ENCODE measurements at regions not wholly inside any gene's neighbourhood (a gene's known extent, or its start where the extent isn't known, plus 50 kb on each side); places are given as distances from the start of the nearest gene placed in this dataset.

DNA sequence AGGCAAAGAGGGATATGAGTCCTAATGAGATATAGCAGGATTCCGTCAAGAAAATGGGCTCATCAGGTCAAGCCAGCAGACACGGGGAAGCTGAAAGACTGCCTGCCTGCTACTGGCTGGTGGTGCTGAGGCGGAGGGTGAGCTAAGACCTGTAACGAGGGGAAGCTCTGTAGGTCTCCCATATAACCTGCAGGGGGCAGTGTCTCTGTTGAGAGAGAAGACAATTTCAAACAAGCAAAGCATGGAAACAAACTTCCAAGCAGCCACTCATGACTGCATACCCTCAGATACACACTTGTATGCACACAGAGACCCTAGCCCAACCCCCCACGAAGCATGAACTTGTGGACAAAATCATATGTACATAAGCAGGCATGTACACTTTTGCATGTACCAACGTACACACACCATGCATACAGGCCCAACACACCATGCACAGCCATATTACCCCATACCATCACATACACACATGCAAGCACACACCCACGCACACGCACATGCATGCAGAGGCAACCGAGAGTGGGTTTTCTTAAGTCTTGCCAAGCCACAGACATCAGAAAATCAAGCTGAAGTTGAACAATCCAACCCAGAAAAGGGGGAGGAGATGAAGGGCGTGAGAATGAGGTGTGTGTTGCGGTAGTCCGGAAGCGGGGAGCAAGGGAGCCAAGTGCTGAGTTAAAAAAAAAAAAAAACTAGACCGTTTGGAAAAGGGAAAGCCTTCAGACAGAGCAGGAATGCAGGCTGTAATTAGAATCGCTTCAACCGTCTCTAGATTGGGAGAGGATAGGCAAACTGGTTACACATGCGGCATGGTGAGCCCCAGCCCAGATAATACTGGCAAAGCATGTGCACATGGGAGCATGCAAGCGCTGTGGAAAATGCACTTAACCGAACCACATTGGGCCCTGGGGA, 71.0 kb downstream of the PJA1 start:
- Histone ChIP-seq H3K27ac (no peak overlapping the region), H3K4me1 (no peaks in the 10 kb centered on the region), H3K9me3 (no peaks in the 10 kb centered on the region), H3K27me3 (no peaks in the 10 kb centered on the region), H3K36me3 (no peaks in the 10 kb centered on the region), H3K4me3 (no peak overlapping the region)
- TF ChIP-seq, protein P1, sequence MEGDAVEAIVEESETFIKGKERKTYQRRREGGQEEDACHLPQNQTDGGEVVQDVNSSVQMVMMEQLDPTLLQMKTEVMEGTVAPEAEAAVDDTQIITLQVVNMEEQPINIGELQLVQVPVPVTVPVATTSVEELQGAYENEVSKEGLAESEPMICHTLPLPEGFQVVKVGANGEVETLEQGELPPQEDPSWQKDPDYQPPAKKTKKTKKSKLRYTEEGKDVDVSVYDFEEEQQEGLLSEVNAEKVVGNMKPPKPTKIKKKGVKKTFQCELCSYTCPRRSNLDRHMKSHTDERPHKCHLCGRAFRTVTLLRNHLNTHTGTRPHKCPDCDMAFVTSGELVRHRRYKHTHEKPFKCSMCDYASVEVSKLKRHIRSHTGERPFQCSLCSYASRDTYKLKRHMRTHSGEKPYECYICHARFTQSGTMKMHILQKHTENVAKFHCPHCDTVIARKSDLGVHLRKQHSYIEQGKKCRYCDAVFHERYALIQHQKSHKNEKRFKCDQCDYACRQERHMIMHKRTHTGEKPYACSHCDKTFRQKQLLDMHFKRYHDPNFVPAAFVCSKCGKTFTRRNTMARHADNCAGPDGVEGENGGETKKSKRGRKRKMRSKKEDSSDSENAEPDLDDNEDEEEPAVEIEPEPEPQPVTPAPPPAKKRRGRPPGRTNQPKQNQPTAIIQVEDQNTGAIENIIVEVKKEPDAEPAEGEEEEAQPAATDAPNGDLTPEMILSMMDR (IDR thresholded peaks at IDR 0.05), result peak in 2 of 4 experiments; percentile 40 to 49
- TF ChIP-seq EP300 (IDR thresholded peaks at IDR 0.05), result no peak
- intact Hi-C loops (cut with DNase I), result loop anchor here (2.0 kb wide), 2 partner anchors 127 to 193 kb away; no protein-coding TSS in a partner anchor
- 75 to 77% methylated on average over 19 of the region's 19 CpGs for WGBS, 2 donors
- DNase-seq, result peak; percentile 74

DNA sequence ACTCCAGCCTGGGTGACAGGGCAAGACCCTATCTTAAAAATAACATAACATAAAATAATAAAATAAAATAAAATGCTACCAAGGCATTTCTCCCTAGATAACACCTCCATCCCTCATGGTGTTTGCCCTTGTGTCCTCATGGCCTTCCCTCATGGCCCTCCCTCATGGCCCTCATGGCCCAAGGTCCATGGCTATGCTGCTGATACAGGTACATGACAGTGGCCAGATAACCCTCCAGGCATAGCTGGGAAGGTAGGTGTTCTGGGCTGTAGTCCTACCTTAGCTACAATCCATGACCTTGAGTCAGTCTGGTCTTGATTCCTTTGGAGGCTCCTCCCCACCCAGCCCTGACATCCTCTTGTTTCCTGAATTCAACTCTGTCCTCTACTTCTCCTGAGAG, 75.2 kb downstream of the PJA1 start:
- H3K36me3 ChIP-seq, result no peaks in the 10 kb centered on the region
- intact Hi-C loops (cut with DNase I), result no loop called here
- no peak overlapping the region for H3K4me3 ChIP-seq
- DNase-seq, result no peak
- H3K27ac ChIP-seq, result no peak overlapping the region
- no peaks in the 10 kb centered on the region for H3K9me3 ChIP-seq
- H3K4me1 ChIP-seq, result no peaks in the 10 kb centered on the region
- no peaks in the 10 kb centered on the region for H3K27me3 ChIP-seq
- no peak for TF ChIP-seq EP300 (IDR thresholded peaks at IDR 0.05)
- TF ChIP-seq POLR2A (IDR thresholded peaks at IDR 0.05), result no peak
- TF ChIP-seq POLR2AphosphoS5 (IDR thresholded peaks at IDR 0.05), result no peak
- TF ChIP-seq, protein P1 (IDR thresholded peaks at IDR 0.05), result no peak

DNA sequence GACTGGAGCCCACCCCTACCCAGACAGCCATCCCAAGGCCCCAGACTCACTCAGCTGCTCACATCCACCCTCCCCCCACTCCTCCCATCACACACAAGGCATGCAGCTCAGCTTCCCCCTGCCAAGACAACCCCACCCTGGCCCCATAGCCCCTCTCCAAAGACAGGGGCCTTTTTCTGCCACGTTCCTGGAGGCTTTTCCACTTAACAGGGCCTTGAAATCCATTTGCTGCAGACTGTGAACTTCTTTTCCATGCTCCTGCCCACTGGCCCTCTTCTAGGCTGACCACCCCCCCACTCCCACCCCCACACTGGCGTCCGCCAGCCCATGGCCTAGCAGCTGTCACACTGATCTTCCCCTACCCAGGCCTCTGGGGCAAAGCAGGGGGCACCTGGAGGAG, 76.0 kb downstream of the PJA1 start:
- intact Hi-C loops (cut with DNase I), result no loop called here
- WGBS, 2 donors, result 80 to 84% methylated on average over 3 of the region's 3 CpGs
- no peak overlapping the region for H3K27ac ChIP-seq
- no peaks in the 10 kb centered on the region for H3K9me3 ChIP-seq
- no peaks in the 10 kb centered on the region for H3K4me1 ChIP-seq
- no peak for DNase-seq
- no peak overlapping the region for H3K4me3 ChIP-seq
- no peaks in the 10 kb centered on the region for H3K36me3 ChIP-seq
- TF ChIP-seq EP300 (IDR thresholded peaks at IDR 0.05) (no peak), POLR2A (IDR thresholded peaks at IDR 0.05) (no peak)
- no peaks in the 10 kb centered on the region for H3K27me3 ChIP-seq

DNA sequence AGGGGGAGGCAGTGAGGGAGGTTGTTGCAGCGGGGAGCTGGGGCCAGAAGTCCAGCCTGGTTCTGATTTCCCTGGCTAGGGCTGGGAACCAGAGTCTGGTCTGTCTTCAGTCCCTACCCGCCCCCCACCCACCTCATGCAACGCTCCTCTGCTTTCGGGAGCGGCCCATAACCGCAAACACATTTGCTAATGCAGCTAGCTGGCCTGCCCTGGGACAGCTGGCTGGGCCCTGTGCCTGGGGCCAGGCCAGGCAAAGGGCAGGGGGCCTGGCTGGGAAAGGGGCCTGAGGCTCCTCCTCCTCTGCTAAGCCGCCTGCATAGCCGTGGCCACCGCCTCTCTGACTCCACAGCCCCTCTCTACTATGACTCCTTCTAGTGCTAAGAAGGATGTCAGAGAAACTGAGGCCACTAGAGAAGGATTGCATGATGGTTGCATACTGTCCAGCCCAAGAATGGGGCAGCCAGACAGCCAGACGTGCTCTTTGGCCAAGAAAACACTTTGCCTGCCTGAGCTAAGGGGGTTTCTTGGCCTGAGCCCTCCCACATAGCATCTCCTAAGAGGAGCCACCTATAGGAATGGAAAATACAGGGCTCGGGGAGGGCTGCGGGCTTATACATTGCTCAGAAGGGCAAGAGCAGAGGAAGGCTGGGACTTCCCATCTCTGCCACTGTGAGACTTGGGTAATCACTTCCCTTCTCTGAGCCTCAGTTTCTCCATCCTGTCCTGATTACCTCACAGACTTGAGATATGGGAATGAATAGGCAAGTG, 76.9 kb downstream of the PJA1 start:
- no peaks in the 10 kb centered on the region for H3K27me3 ChIP-seq

DNA sequence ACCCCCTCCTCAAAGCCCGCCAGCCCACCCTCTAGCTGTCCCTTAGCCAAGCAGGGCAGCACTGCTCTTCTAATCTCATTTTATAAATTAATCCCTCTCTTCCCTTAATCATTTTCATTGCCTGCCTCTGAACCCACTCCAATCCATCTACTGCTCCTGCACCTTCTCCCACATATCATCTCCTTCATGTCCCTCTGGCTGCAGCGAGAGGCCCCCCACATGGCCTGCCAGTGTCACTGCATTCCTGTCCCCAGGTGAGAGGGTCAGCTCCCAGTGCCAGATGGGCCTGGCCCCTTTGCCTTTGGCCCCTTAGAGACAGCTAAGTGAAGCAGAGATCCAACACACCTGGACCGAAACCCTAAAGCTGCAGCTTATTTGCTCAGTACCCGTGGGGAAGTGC, 79.4 kb downstream of the PJA1 start:
- no peak overlapping the region for H3K27ac ChIP-seq
- intact Hi-C loops (cut with DNase I), result no loop called here
- 67 to 74% methylated on average over 4 of the region's 4 CpGs for WGBS, 2 donors

More for the DNA sequence above, 76.9 kb downstream of the PJA1 start:
- no peak for DNase-seq
- WGBS, 2 donors, result 78 to 84% methylated on average over 12 of the region's 12 CpGs
- Histone ChIP-seq H3K4me3 (no peak overlapping the region), H3K4me1 (no peaks in the 10 kb centered on the region), H3K27ac (no peak overlapping the region), H3K9me3 (no peaks in the 10 kb centered on the region), H3K36me3 (no peaks in the 10 kb centered on the region)
- no peak for TF ChIP-seq EP300 (IDR thresholded peaks at IDR 0.05)
- TF ChIP-seq, protein P1 (IDR thresholded peaks at IDR 0.05), result no peak
- TF ChIP-seq POLR2A (IDR thresholded peaks at IDR 0.05), result no peak
- TF ChIP-seq POLR2AphosphoS5 (IDR thresholded peaks at IDR 0.05), result no peak
- intact Hi-C loops (cut with DNase I), result no loop called here

More for the DNA sequence above, 79.4 kb downstream of the PJA1 start:
- no peaks in the 10 kb centered on the region for H3K36me3 ChIP-seq
- no peak for DNase-seq
- no peaks in the 10 kb centered on the region for H3K4me1 ChIP-seq
- TF ChIP-seq POLR2A (IDR thresholded peaks at IDR 0.05), result no peak
- no peak for TF ChIP-seq POLR2AphosphoS5 (IDR thresholded peaks at IDR 0.05)
- TF ChIP-seq, protein P1 (IDR thresholded peaks at IDR 0.05), result no peak
- no peak for TF ChIP-seq EP300 (IDR thresholded peaks at IDR 0.05)
- H3K9me3 ChIP-seq, result no peaks in the 10 kb centered on the region
- no peaks in the 10 kb centered on the region for H3K27me3 ChIP-seq
- no peak overlapping the region for H3K4me3 ChIP-seq

Data from sigmoid colon (tissue), 6 donors.